GM12873 (cell line): ENCODE measurements at regions not wholly inside any gene's neighbourhood (a gene's known extent, or its start where the extent isn't known, plus 50 kb on each side); places are given as distances from the start of the nearest gene placed in this dataset.

Experiments
- CTCF ChIP-seq: IDR thresholded peaks from 2 replicates; pipeline ENCODE4 v1.5.1; 2012; ENCODE audit warnings: low read depth, mild to moderate bottlenecking, moderate library complexity, low read length, control low read depth; ENCODE audit not compliant: insufficient read depth; ENCODE audit errors: missing control alignments

GRCh38 chr6:21377356-21377755 lies 216.2 kb upstream of the SOX4 start:
- no peak for TF ChIP-seq CTCF

- TF ChIP-seq CTCF, result no peak
Measured at GRCh38 chr6:21381331-21381963, 212.1 kb upstream of the SOX4 start.

GRCh38 chr6:21382821-21383449 lies 210.6 kb upstream of the SOX4 start:
- TF ChIP-seq CTCF, result no peak

GRCh38 chr6:21383450-21384085 lies 210.0 kb upstream of the SOX4 start:
- TF ChIP-seq CTCF, result no peak

GRCh38 chr6:21384216-21384615 lies 209.3 kb upstream of the SOX4 start:
- no peak for TF ChIP-seq CTCF

GRCh38 chr6:21386744-21387143 lies 206.8 kb upstream of the SOX4 start:
- TF ChIP-seq CTCF, result no peak

GRCh38 chr6:21390532-21391213 lies 202.9 kb upstream of the SOX4 start:
- no peak for TF ChIP-seq CTCF
